CD4-positive, alpha-beta T cell treated with Interferon gamma for 1 hour (primary cell): ENCODE measurements at regions not wholly inside any gene's neighbourhood (a gene's known extent, or its start where the extent isn't known, plus 50 kb on each side); places are given as distances from the start of the nearest gene placed in this dataset.

Source experiments
- DNase-seq: peaks from one replicate; pipeline ENCODE4 v3.0.0-alpha.2; 2020

DNA sequence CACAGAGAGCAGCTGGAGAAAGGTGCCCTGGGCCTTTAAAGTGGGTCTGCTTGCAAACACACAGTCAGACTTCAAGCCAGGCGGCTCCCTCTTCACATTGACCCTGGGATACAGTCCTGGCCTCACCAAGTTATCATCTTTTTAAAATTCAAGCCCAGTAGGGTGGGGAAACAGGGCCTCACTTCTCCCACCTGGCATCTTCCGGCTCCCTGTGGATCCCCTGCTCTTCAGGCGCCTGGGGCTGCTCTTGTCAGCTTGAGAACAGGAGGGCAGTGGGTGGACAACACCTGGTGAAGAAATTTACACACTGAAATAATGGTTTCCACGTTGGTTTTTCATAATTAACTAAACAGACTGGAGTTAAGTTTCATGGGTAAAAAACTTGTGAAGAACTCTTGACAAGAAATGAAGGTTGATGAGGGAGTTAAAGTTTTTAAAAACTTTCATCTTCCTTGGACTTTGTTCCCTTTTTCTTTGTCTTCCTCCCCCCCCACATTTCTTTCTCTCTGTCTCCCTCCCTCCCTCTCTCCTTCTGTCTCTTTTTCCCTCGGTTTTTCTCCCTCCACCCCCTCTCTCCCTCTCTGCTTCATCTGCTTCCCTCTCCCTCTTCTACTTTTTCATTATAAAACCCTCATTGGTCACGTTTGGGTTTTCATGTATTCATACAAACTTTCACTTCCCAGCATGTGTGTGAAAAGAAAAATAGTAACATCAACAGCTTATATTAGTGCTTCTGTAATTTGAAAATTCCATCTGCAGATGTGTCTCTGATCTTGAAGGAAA, 219.6 kb downstream of the DMRT2 start:
- DNase-seq = no peak

- DNase-seq = no peak
Observed at GRCh38 chr9:1271367-1271766, 221.2 kb downstream of the DMRT2 start.

GRCh38 chr9:1271786-1272185, 221.6 kb downstream of the DMRT2 start:
- no peak for DNase-seq

- no peak for DNase-seq
Observed at GRCh38 chr9:1272488-1272887, 222.3 kb downstream of the DMRT2 start.

GRCh38 chr9:1273859-1274258, 223.7 kb downstream of the DMRT2 start:
- no peak for DNase-seq

DNA sequence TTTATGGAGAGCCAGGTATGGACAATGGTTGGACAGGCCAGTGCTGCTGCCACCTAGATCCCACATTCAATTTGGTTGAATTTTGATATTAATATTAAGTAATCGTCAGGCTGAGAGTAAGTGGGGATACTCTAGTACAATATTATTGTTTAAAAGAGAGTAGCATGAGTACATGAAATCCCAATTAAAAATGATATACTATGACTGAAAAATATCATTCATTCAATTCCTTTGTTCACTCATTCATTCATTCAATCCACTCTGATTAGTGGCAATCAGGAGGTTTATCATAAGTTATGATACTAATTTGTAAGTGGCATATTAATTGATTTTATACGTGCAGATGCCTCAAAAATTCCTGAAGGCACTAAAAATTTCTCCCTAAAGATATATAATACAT, 224.2 kb downstream of the DMRT2 start:
- no peak for DNase-seq

DNA sequence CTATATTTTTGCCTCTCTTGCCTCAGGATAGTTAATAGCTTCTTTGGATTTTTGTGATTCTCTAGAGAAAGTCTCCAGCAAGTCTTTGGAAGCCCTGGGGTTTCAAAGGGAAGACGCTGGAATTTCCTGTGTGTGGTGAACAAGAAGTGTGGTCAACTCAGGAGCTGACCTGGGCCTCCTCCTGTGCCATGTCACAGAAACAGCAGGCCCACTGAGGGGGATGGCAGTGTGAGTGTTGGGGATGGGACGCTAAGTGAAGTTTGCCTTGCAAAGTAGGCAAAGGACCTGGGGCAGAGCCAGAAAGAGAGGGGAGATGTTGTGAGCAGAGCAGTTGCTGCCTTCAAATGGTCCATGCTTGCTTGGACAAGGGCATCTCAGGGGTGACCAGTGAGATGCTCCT, 226.3 kb downstream of the DMRT2 start:
- no peak for DNase-seq

DNA sequence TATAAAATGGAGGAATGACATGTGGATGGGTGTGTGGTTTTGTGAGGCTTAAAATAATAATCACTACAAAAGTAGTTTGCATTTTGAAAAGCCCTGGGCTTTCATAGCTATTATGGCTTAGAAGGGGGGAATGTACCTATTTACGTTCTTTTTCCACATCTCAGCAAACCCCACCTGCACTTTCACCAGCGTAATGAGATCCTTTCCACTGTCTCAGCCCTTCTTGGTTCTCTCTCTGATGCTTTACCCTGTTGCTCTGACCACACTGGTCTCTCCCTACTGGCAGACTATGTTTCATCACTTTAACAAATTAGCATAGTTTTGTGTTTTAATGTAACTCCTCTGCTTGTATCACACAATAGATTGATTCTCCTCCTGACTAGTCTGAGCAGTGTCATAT, 234.6 kb downstream of the DMRT2 start:
- no peak for DNase-seq

DNA sequence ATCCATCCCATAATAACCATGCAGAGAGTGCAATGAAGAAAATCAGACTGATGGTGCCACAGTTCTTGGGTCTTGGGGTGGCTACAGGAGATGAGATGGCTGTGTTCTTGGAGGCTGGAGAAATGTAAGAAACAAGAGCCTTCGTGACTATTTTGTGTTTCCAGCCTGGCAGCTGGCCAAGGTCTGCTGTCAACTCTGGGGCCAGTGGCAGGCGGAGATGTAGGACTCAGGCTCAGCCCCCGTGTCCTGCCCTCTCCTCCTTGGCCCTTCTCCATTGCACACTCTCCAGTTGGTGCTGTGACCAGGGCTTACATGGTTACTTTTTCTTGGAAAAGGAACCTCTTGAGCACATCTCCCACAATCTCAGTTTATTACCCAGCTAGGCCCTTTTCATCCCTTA, 235.4 kb downstream of the DMRT2 start:
- no peak for DNase-seq

DNA sequence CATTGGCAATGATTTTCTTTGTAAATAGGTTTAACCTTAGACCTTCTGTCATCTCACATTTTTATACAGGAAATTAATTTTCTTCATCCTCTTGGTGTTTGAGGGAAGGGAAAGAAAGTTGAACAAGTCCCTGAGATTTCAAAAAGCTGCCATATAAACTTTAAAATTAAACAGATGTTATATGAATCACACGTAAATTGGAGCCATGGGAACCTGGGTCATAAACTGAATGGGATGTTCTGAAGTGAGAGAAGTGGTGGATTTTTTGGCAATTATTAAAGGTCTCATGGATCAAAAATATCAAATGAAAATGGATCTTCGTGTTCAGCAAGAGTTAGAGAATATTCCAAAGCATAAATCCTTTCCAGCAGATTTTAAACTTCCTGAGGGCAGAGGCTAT, 242.2 kb downstream of the DMRT2 start:
- DNase-seq = no peak

DNA sequence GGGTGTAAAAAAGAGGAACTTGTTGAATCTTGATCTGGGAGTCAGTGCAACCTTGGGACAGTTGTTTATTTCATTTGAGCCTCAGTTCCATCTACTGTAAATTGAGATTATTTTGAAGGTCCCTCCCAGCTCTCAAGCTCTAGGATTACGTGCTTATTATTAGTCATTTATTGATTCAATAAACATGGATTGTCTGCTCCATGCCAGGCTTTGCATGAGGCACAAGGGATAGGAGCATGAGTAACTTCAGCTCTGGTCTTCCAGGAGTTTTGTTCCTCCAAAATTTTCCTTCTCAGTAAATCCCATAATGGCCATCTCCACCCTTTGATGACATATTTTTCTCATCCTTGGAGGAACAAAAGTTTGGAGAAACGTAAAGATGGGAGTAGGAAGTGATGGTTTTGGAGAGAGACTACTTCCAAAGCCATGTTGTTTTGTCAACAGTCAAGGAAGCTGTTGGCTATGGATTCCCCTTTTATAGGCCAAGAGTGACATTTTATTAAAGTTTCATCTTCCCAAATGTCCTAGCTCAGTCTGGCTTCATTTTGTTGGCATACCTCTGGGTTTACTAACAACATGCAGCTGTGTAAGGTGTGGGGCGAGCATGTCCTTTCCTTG, 244.6 kb downstream of the DMRT2 start:
- DNase-seq = no peak

DNA sequence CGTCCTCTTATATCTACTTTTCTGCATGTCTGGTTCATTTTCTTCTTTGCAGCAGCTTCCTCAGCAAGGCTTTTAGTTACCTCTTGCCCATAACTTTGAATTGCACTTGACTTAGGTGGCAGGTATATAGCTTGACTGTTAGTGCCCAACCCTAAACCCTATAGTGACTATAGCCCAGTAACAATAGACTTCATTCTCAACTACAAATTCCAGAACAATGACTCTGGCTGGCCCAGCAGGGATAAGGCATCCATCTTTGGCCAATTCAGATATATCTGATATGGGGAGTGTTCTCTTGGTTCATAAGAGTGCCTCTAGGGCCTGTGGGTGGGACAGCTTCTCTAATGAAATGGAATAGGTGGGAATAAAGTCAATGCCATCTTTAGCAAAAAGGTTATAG, 246.2 kb downstream of the DMRT2 start:
- no peak for DNase-seq

- DNase-seq = no peak
Observed at GRCh38 chr9:1298046-1298445, 247.9 kb downstream of the DMRT2 start.

DNA sequence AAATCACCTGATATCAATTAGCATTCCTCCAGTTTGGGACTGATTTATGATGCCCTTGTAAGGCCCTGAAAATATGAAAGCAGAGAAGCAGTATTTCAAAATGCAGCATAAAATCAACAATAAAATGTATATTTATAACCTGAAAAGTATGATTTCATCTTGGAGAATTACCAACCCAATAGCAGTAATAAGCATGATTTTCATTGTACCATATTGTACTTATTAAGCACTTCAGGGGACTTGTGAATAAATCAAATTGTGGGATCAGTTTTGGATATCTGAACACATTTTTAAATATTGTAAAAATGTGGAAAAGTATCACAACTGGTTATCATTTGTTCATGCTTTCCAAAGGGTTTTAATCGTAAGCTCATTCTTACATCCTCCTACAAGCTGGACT, 250.8 kb downstream of the DMRT2 start:
- DNase-seq = no peak

DNA sequence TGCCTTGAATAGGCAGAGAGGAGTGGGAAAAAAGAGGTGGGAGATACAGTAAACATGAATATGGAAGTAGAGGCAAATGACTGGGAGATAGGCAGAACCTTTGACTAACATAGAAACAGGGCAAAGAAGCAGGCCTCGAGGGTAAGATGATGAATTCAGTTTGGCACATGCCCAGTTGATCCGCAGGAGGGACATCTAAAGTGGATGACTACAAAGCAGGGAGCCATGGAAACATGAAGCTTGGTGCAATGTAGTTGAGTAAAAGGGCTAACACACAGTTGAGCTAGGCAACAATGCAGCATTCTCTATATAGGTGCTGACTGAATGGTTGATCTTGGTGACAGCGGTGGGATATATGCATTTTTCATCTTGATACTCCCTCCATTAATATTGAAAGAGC, 253.8 kb downstream of the DMRT2 start:
- no peak for DNase-seq

DNA sequence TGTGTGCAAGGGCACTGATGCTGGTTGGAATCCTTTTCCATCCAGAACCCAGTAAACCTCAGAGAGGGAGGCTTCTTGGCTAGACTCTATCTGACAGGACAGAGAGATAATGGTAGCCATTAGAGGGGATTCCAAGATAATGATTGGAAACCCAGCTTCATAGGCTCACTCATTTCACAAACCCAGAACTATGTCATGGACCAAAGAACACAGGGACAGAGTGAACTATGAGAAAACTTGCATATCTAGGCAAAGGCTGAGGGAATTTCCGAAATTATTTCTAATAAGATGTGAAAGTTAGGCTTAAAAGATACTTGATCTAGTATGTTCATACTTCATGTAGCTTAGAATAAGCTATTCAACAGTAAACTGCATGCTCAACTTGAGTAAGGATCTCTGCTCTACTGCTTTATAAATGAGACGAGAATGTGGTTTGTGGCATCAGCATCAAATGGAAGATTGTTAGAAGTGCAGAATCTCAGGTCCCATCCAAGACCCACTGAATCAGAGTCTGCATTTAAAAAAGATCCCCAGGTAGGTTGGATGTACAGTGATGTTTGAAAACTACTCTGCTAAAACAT, 261.4 kb downstream of the DMRT2 start:
- DNase-seq = no peak

- DNase-seq = no peak
Observed at GRCh38 chr9:1319436-1319835, 269.3 kb downstream of the DMRT2 start.

GRCh38 chr9:1320051-1320557, 269.9 kb downstream of the DMRT2 start:
- no peak for DNase-seq

DNA sequence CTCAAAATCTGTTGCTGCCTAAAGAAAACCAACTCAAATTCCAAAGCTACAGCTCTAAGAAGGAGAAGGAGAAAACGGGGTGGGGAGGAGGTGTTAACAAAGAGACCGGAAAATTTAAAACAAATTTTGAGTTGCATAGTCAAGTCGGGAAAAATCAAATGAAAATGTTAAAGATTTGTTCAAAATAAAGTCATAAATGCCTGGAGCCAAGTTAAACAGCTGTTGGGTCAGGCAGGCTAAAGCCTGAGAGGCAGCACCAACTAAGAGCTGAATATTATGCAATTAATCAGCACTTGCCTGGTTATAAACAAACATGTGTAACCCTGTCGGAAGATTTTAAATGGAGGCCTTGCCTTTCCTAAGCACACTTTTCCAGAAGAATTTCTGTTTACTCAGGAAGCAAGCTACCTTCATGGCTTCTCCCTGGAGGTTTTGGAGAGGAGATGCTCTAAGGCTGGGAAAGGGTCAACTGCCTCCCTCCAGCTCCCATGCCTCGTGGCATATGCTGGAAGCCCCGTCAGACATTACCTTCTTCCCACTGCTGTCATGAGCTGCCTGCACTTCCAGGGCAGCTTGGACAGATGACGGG, 270.5 kb downstream of the DMRT2 start:
- no peak for DNase-seq

- no peak for DNase-seq
Observed at GRCh38 chr9:1327467-1327866, 277.3 kb downstream of the DMRT2 start.

DNA sequence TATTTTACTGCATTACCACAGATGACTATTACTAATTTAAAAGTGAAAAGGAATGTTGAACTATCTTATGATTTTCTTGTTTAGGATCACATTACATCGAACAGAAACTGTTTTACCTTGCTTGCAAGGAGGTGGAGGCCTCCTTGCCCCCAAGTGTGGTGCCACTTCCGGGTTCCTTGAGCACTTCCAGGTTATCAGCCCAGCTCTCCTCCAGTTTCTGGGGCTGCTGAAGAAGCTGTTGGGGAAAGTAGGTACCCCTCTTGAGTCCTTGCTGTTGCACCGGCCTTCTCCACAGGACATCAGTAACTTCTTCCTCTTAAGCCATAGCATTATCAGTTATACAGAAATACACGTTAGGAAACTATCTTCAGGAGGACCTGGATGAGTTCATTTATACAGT, 278.2 kb downstream of the DMRT2 start:
- no peak for DNase-seq

DNA sequence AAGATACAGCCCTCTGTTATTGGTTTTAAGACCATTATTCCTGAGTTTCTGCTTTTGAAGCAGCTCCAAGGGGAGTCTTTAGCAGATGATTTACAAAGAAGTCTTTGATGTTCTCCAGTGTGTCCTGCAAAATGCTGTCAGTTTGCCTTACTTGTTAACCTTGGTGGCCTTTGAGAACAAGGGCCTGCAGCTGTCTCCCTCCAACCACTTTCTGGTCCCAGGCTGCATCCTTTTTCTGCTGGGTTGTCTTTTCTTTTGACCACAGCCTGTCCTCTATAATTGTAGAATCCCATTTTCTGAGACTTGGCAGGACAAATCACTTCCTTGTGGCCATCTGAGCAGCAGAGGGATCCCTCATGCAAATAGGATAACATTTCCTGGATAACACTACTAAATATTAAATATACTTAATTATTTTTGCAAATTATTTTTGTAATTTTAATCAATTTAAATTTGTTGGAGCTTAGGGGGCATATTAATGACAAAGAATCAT, 281.4 kb downstream of the DMRT2 start:
- no peak for DNase-seq

DNA sequence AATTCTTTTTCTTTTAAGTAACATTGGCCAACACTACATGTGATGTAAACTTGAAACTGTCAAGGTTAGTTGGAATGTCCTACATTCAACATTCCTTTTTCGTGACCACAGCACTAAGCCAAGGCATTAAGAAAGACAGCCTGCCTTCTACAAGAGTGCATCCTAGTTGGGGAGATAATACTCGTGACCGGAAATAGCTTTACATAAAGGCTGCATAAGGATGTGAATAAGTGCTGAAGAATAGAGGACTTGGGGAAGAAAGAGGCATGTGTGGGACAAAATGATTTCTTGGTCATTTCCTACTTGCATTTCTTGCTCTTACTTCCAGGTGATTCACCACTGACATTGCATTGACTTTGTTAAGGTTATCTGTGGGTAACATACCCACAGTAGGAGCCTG, 282.0 kb downstream of the DMRT2 start:
- DNase-seq = no peak

- no peak for DNase-seq
Observed at GRCh38 chr9:1335174-1335573, 285.0 kb downstream of the DMRT2 start.
